GM18505 (cell line): ENCODE measurements at regions not wholly inside any gene's neighbourhood (a gene's known extent, or its start where the extent isn't known, plus 50 kb on each side); places are given as distances from the start of the nearest gene placed in this dataset.
"Not testable (repeated sequence)": the region's sequence is repeated elsewhere in the genome, so short reads cannot be mapped to it uniquely, and the experiment has no call there.

ENCODE experiments used
- ATAC-seq: cut with Tn5 transposase; IDR thresholded peaks from one replicate; pipeline ENCODE4 v1.9.1; 2021; ENCODE audit not compliant: unreplicated experiment
- POLR2A ChIP-seq: IDR thresholded peaks from 4 replicates; pipeline ENCODE4 v1.6.1; 2011; ENCODE audit warnings: borderline replicate concordance; ENCODE audit not compliant: insufficient read depth, insufficient read length; ENCODE audit errors: extremely low read depth

DNA sequence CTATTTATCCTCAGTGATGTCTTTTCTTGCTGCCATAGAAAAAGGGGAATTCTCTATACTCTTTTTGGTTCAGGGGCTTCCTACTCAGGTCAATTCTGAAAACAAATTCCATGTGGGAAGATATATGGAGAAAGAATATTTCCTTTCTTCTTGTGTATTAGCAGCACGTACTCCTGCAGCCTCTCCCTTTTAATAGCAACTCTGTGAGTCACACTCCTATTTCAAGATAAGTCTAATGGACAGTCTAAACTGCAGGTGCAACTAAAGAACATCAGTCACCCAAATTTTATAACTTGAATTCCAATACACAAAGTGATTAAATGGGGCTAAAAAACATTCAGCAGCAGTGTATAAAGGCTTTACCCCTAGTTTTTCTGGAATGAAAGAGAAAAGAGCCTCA, 942.2 kb downstream of the CNTNAP5 start:
- no peak for ATAC-seq
- no peak for TF ChIP-seq POLR2A

DNA sequence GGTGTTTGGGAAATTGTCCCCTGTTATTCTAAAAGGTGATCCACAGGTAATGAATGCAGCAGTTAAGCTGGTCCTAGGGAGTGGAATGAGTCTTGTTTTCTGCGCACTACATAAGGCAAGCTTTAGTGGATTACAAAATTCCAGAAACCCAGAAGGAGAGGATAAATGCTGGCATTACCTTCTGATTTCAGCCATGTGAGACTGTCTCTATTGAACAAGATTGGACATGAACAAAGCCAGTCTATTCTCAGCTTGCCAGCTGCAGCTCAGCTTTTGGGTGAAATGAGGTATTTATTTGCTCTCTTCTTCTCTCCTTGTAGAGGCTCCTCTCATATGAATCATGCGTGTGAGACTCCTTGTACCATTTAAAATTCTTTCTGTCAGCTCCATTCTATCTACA, 944.9 kb downstream of the CNTNAP5 start:
- TF ChIP-seq POLR2A, result no peak
- no peak for ATAC-seq

DNA sequence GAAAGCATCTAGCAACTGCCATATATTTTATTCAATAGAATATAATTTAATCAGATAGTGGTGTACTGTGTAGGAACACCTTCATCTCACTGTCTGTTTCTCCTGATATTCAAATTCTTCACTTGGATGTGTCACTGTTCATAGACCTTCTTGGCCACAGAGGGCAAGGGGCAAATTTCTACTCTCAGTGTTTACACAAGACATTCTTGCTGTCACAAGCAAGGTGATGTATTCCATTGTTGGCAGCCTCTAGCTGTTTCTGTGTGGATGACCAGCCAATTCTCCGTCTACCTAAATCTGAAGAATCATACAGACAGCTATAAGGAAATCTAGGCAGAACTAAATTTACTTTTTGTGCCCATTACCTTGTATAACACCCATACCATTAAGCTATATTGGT, 948.3 kb downstream of the CNTNAP5 start:
- ATAC-seq, result no peak

DNA sequence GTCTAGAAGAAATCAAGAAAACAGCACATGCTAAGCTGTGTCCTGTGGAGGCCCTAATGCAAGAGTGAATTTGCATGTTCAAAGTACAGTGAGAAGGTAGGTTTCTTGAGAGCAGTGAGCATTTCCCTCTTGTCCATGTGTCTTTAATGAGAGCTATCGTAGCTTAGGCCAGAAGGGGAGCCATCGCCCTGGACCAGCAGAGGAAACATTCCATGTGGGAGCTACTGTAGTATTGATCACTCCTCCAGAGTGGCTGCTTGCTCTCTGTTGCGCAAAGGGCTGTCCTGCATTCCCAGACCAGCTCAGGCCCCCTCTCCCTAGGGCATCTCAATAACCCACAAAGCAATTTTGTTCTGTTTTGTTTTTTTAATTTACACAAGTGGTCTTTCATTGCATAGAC, 950.1 kb downstream of the CNTNAP5 start:
- ATAC-seq, result no peak

More for the DNA sequence above, 948.3 kb downstream of the CNTNAP5 start:
- no peak for TF ChIP-seq POLR2A

DNA sequence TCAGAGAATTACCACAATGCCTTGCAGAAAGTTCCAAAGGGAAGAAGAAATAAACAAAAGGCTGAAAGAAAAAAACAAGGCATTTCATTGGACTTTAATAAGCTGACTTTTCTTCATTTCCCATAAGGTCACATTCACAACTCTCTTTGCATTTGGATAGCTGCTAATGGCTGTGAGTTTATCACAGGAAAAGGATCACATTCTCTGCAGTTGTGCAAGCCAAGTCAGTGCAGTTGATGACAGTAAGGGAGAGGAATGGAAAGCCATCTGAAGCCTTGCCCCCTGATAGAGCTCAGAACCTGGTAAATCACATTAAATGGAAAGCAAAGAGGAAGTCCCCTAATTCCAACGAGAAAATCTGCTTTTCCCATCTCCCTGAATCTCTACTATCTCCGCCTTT, 950.6 kb downstream of the CNTNAP5 start:
- ATAC-seq, result no peak
- no peak for TF ChIP-seq POLR2A

More for the DNA sequence above, 950.1 kb downstream of the CNTNAP5 start:
- TF ChIP-seq POLR2A, result no peak

DNA sequence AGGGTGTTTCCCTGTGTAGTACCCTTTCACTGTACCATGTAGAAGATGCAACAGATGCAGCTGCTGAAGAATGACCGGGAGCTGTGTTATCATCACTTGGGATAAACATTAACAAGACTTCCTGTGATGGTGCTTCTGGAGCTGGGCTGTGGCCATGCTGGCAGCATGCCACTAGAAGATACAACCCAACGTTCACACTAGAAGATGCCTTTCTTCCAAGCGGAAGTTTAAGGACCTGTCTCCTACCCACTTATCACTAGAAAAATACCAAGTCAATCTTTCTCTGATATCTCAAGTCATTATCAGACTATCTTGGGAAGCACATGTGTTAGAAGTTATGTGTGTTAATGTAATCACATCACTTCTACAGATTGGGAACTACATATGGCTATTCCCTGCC, 953.5 kb downstream of the CNTNAP5 start:
- no peak for ATAC-seq

DNA sequence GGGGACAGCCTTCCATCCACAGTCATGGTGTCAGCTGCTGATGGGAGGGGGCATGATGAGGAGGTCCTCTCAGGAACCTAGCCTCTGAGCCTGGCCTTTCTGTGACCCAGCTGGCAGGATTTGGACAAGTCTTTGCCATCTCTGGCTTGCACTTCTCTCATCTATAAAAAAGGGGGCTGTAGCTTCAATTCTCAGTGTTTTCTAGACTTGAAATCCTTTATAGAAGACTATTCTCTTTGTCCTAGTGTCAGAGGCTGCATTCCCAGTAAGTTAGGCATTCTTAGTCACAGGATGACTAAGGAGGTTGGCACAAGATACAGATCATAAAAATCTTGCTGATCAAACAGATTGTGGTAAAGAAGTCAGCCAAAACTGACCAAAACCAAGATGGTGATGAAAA, 958.5 kb downstream of the CNTNAP5 start:
- no peak for TF ChIP-seq POLR2A
- ATAC-seq, result no peak

More for the DNA sequence above, 953.5 kb downstream of the CNTNAP5 start:
- TF ChIP-seq POLR2A, result no peak

DNA sequence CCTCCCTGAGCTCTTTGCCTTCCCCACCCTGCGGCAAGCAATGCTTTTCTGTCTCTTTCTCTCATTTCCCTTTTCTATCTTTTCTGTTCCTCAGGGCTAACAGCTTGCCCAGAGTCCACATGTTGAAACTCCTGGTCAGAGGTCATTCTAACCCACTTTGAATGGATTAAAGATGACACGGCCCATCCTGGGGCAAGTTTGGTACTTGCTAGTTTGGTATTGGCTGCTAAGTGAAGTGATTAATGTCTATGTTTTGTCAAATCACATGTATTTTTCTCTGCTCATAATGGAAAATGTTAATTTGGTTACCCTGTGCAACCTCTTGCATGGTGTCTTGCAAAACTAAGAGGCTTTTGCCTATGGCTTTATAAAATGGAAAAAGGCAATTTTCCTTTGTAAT, 960.2 kb downstream of the CNTNAP5 start:
- no peak for ATAC-seq
- TF ChIP-seq POLR2A, result no peak

DNA sequence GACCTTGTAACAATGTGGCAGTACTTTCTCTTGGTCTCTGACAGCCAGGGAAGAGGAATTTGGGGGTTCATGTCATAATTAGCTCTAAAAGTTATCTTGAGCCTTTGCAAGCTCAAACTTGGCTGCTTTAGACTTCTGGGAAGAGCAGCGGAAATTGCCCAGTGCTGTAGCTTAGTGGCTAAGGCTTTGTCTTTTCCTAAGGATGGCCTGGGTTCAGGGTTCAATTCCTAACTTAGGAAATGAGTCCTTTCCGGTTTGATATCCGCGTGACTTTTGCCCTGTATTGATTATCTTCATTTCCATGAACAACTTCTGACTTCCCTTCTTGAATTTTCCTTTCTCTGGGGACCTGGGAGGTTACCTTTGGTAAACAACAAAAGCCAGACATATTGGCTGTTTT, 961.0 kb downstream of the CNTNAP5 start:
- no peak for ATAC-seq

DNA sequence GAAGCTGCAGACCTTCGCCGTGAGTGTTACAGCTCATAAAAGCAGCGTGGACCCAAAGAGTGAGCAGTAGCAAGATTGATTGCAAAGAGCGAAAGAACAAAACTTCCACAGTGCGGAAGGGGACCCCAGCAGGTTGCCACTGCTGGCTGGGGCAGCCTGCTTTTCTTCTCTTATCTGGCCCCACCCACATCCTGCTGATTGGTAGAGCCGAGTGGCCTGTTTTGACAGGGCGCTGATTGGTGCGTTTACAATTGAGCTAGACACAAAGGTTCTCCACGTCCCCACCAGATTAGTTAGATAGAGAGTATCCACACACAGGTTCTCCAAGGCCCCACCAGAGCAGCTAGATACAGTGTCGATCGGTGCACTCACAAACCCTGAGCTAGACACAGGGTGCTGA, 961.8 kb downstream of the CNTNAP5 start:
- not testable (repeated sequence) for ATAC-seq

More for the DNA sequence above, 961.0 kb downstream of the CNTNAP5 start:
- no peak for TF ChIP-seq POLR2A

DNA sequence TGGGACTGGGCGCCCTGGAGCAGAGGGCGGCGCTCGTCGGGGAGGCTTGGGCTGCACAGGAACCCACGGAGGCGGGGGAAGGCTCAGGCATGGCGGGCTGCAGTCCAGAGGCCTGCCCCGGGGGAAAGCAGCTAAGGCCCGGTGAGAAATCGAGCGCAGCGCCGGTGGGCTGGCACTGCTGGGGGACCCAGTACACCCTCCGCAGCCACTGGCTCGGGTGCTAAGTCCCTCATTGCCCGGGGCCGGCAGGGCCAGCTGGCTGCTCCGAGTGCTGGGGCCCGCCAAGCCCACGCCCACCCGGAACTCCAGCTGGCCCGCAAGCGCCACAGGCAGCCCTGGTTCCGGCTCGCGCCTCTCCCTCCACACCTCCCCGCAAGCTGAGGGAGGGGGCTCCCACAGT, 962.3 kb downstream of the CNTNAP5 start:
- not testable (repeated sequence) for ATAC-seq

DNA sequence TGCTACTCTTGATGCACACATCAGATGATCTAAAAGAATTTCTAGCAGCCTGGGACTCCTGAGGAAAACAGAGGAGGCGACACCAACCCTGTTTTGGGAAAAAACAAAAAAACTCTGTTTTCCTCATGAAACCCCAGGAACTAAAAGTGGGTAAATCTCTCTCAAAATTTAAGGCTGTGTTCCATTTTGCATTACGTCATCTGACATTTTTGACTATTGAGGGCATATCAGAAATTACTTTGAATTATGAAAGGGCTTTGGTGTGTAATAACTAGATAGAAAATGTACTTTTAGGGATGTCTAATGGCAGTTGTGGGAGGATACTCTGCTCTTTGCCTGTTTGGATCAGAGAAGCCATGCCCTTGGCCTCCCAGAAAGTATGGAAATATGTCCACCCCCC, 963.0 kb downstream of the CNTNAP5 start:
- no peak for ATAC-seq
- TF ChIP-seq POLR2A, result no peak

DNA sequence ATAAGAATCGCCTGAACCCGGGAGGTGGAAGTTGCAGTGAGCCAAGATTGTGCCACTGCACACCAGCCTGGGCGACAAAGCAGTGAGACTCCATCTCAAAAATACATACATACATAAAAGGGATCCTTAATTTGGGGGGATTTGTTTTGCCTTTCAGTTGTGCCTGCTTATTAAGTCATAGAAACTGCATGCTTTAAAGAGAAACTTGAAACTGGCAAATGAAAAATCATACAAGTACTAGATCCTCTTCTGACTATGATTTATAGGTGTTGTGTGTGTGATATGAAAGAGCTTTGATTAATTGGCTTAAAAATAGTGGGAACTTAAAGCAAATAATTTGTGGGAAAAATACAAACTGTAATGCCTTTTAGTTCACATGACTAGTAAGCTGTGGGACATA, 963.7 kb downstream of the CNTNAP5 start:
- no peak for TF ChIP-seq POLR2A
- ATAC-seq, result no peak

DNA sequence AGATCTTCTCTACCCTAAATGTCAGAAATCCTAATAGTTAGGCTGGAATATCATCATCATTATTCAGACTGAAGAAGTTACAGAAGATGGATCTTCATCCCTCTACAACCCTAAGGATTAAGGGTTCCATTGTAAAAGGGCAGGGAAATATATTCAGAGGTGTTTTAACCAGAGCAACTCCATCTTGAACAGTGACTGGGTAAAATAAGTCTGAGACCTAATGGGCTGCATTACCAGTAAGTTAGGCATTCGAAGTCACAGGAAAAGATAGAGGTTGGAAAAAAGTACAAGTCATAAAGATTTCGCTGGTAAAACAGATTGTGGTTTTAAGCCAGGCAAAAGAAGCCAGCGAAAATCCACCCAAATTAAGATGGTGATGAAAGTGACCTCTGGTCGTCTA, 968.7 kb downstream of the CNTNAP5 start:
- no peak for ATAC-seq
- no peak for TF ChIP-seq POLR2A

DNA sequence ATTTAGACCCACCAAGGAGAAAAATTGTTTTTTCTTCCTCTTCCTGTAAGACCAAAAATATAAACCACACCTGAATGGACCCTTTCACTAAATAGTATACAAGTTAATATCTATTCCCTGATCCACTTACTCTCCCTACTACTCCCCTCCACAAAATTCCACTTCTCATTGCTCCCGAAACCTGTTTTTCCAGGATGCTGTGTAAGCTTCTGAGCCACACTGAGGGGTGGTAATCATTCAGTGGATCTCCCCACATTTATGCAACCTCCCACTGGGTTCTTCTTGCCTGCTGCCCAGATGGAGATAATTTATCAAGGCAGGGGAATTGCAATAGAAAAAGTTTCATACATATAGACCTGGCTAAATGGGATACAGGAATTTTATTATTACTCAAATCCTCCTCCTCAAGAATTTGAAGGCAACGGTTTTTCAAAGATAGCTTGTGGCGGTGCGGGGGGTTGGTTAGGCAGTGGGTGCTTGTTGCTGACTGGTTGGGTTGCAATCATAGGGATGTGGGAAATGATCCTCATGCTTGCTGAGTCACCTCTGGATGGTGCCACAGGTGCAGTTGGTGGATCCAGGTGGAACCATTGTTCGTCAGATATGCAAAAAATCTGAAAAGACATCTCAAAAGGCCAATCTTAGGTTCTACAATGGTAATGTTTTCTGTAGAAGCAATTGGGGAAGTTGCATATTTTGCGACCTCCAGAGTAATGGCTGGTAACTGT, 970.3 kb downstream of the CNTNAP5 start:
- no peak for ATAC-seq
- TF ChIP-seq POLR2A, result no peak
